DMS 273 (cell line): ENCODE measurements at regions not wholly inside any gene's neighbourhood (a gene's known extent, or its start where the extent isn't known, plus 50 kb on each side); places are given as distances from the start of the nearest gene placed in this dataset.
"Not testable (repeated sequence)": the region's sequence is repeated elsewhere in the genome, so short reads cannot be mapped to it uniquely, and the experiment has no call there.

Experiments
- DNase-seq: peaks from one replicate; lab custom pipeline; 2025; ENCODE audit not compliant: unreplicated experiment; lab: John Stamatoyannopoulos, UW

DNA sequence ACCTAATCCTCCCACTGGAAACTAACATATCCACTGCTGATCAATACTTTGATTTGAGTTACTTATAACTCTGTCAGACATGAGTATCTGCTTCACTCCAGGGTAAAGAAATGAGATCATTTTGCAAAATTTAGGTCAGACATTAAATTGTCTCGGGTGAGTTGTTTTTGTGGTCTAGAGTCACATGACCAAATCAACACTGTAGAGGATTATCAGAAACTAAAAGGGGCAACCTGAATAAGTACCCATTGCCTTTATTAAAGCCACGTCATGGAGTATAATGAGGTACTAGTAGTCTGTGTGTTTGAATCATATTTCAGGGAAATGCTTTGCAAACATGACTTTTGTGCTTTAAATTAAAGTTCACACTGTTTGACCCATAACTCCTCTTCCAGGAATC is 107.7 kb upstream of the ADO start:
- DNase-seq = no peak

- DNase-seq = no peak
These were observed 105.4 kb upstream of the ADO start for GRCh38 chr10:62699148-62699547.

DNA sequence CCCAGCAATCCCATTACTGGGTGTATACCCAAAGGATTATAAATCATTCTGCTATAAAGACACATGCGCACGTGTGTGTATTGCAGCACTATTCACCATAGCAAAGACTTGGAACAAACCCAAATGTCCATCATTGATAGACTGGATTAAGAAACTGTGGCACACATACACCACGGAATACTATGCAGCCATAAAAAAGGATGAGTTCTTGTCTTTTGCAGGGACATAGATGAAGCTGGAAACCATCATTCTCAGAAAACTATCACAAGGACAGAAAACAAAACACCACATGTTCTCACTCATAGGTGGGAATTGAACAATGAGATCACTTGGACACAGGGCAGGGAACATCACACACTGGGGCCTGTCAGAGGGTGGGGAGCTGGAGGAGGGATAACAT is 100.4 kb upstream of the ADO start:
- DNase-seq = not testable (repeated sequence)

- DNase-seq = no peak
These were observed 98.7 kb upstream of the ADO start for GRCh38 chr10:62705789-62706188.

DNA sequence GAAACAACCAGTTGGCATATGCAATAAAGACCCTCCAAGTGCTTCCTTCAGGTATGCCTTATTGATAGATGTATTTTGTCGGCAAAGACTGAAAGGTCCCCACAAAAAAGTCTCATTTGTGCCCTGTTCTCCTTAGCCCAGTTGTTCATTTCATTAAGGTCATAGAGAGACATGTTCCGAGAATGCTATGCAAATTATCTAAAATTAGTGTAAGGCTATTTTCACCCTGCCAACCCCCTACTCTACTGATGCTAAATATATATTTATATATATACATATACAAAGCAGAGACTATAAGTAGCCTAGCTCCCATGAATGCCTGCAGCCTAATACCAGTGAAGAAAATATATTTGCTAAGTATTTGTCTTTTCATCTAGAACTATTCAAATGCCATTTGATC is 96.7 kb upstream of the ADO start:
- no peak for DNase-seq

DNA sequence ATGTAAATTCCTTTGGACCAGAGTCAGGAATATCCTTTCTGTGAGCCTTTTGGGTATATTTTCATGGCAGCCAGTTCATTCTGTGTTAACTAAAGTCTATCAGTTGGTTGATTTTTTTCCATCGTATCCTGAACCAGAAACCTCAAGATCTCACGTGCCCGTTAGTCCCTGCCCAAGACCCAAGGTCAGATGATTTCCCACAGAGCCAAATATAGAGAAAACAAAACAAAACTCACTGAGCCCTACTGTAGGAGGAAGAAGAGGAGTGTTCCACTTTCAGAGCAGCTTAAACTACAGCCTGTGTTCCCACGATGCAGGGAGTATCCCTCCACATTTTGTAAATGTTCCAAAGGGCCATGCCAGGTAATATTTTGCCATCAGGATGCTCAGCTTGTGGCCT is 96.0 kb upstream of the ADO start:
- DNase-seq = no peak

- no peak for DNase-seq
These were observed 95.3 kb upstream of the ADO start for GRCh38 chr10:62709200-62709599.

DNA sequence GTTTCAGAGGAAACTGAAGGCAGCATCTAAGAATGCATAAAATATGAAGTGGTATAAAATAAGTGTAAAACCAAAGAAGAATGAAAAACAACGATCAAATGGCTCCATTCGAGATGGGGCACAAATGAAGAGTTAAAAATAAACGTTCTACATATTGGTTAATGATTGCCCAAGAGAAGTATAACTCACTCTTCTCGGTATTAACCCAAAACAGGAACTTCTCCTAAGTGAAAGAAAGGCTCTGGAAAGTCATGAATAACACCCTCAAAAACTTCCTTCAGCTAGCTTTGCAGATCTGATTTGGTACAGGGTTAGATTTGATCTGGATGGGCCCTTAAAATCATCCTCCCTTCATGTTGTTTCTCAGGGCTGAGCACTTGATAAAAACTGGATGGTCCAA is 94.3 kb upstream of the ADO start:
- DNase-seq = no peak

DNA sequence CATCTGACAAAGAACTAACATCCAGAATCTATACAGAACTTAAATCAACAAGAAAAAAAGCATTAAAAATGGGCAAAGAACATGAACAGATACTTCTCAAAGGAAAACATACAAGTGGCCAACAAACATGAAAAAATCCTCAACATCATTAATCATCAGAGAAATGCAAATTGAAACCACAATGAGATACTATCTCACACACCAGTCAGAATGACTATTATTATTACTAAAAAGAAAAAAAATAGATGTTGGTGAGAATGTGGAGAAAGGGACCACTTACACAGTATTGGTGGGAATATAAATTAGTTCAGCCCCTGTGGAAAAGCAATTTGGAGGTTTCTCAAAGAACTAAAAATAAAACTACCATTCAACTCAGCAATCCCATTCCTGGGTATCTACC is 89.1 kb upstream of the ADO start:
- DNase-seq = no peak

- no peak for DNase-seq
These were observed 85.9 kb upstream of the ADO start for GRCh38 chr10:62718585-62718984.

DNA sequence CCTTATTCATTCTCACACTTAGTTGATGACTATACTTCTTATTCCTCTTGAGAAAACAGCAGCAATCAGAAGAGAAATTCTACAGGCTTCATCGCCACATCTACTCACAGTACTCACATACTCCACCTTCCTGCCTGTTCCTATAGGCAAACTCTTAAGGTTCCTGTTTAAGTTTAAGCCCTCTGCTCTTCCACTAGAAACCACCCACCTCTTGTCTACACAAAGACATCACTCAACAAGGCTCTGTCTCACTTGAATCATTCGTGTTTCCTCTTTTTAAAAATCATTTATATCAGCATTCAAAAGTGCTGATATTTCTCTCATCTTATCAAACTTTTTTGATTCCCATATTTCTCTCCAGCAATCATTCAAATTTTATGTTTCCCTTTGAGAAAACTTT is 85.5 kb upstream of the ADO start:
- DNase-seq = no peak

DNA sequence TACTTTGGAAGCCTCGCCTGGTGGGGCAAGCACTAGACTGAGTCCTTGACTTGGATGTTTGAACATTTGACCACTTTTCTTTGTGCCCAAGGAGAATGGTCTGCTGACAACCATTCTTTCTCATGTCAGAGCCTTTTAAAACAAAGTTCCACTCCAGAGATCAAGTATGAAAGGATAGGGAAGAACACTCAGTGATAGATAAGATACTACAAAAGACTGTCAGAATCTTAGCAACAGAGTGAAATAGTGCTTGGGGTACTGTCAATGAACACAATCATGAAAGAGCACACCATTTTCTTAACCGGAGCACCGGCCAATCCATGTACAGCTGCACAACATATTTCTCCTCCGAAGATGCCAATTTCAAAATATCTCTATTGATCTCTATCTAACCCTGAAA is 82.8 kb upstream of the ADO start:
- DNase-seq = no peak

DNA sequence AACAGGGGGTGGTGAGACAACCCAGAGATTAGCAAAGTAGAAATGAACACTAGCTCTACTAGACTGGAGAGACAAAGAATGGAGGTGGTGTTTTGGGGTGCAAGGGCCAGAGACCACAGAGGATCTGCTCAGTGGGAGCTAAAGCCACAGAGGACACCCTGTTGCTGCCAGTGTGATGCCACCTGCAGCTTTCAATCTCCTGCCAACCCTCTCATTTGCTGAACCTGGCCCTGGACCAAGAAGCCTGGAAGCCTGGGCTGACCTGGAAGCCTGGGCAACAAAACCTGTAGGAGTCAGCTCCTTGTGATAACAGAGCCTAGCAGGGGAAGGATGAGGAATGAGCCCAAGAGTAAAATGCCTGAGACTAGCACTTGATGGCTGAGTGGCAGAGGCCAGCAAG is 81.1 kb upstream of the ADO start:
- DNase-seq = no peak

- no peak for DNase-seq
These were observed 80.1 kb upstream of the ADO start for GRCh38 chr10:62724465-62724864.

DNA sequence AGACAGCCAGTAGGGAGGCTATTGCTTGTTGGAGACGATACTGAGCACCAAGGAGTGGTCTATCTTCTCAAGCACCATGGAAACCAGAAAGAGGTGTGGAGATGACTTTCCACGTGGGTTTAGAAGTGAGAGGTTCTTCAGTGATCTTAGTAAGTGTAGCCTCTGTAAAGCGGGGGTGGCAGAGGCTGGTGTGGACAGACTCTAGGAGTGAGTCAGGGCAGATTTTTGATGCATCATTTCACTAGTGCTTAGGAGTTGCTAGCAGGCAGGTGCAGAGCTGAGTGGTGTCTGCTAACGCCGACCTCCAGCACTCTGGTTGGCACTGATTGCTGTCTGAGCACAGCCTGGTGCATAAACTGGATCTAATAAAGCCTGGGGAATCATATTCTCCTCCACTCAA is 78.4 kb upstream of the ADO start:
- no peak for DNase-seq

DNA sequence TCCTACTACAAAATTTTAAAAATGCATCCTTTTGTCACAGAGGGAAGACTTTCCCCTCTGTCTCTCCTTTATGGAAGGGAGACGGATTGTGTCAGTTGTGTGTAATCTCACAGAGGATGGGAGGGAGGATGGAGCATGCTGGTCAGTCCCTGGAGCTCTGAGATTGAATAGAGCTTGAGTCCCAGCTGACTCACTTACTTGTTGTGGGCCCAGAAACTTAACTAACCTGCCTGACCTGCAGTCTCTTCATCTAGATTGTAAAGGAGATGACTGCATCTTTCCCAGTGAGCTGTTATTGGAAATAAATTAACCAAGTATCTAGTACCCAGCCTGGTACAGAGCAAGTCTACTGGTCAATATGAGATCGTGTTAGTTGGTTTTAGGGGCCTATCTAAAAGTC is 77.9 kb upstream of the ADO start:
- DNase-seq = no peak

- no peak for DNase-seq
These were observed 76.6 kb upstream of the ADO start for GRCh38 chr10:62727934-62728333.

DNA sequence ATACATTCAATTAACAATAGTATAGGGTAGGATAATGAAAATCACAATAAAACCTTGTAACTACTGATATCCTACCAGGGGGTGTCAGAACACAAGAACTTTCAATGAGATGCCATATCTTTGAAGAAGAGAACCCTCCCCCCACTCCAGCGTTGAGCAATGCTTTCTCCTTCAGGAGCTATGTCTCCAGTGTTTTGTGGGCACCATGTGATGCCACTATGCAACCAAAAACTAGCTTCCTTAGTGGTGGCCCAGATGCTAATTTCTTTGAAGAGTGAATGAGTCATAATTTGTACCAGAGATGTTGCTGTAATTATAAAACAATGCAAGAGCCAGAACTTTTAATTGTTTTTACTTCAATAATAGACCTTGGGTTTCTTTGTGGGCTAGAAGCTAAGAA is 76.0 kb upstream of the ADO start:
- DNase-seq = no peak

- no peak for DNase-seq
These were observed 71.5 kb upstream of the ADO start for GRCh38 chr10:62732841-62733653.

- no peak for DNase-seq
These were observed 70.7 kb upstream of the ADO start for GRCh38 chr10:62733654-62734293.

- no peak for DNase-seq
These were observed 69.6 kb upstream of the ADO start for GRCh38 chr10:62734781-62735463.

DNA sequence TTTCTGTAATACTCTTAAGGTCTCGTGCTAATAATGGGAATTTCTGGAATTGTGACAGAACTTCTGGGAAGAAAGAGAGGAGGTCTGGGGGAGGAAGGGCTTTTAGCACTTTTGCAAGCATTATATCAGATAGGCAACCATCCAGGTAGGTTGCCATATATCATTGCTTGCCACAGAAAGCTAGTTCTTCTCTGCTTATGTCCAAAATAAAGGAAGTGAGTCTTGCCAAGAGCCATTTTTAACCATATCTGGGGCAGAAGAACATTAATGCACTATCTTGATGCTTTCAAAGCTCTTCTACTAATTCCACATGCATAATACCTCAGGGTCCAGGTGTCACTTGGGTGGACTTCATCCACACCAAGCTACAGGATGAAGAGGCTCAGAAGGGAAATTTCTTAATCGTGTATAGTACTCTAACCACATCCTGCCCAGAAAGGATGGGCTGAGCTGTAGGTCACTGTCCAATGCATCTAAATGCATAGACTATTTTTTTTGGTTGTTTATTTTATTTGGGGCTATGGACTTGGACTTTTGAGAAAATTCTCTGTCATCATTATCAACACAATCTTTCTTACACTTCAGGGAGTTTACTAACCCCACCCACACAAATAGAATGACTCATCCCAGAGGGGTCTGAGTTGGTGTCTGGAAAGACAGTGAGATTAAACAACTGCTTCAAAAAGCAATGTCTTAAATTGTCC is 68.9 kb upstream of the ADO start:
- no peak for DNase-seq
